ENCODE measurements at regions not wholly inside any gene's neighbourhood (a gene's known extent, or its start where the extent isn't known, plus 50 kb on each side); places are given as distances from the start of the nearest gene placed in this dataset.
A peak's percentile ranks its signal among the peaks of the same experiment; 100 is the strongest.

- intact Hi-C loops (cut with micrococcal nuclease) = no loop called here
- ChIA-PET CTCF (ENCODE audit: low intra/inter-chr PET ratio) (interaction anchor here (0.7 kb wide), 1 partner anchor 429 kb away, joined by 3 read pairs; no protein-coding TSS in a partner anchor), POLR2A (no interaction called here)
- Histone ChIP-seq H3K27me3 (ENCODE audit: control insufficient read depth in 2 of 2, insufficient read depth in 2 of 2, low read length in 2 of 2) (peaks cover 0 to 17% of the 10 kb centered on the region in 2 experiments; a peak in 2 of 5 replicates), H2AFZ (ENCODE audit: low read depth, low read length) (no peak overlapping the region), H3K27ac (ENCODE audit: extremely low read depth, low read depth, low read length) (no peak overlapping the region), H4K20me1 (replicated peaks; ENCODE audit: control insufficient read depth, insufficient read depth, low read length) (no peaks in the 10 kb centered on the region), H3K4me3 (no peak overlapping the region), H3K9me3 (replicated peaks; ENCODE audit: control insufficient read depth, insufficient read depth, low read depth, low read length) (no peaks in the 10 kb centered on the region), H3K79me2 (ENCODE audit: control insufficient read depth, insufficient read depth, low read length) (no peaks in the 10 kb centered on the region), H3K9me1 (ENCODE audit: control insufficient read depth, insufficient read depth, low read length) (no peaks in the 10 kb centered on the region), H3K36me3 (ENCODE audit: control insufficient read depth, insufficient read depth, low read length) (no peaks in the 10 kb centered on the region), H3K4me2 (ENCODE audit: insufficient read depth, low read length) (no peak overlapping the region), H3K9ac (ENCODE audit: insufficient read depth in 1 of 2, low read depth in 2 of 2, low read length in 2 of 2) (no peak overlapping the region), H3K4me1 (replicated peaks in 1 of 2; ENCODE audit: control insufficient read depth in 2 of 2, insufficient read depth in 2 of 2, low read length in 2 of 2) (no peaks in the 10 kb centered on the region)
- FAIRE-seq = no peak
- no TSS peak for BruUV-seq (replicated peaks)
- no peak for TF ChIP-seq TRIM24 (IDR thresholded peaks at IDR 0.05)
- peak; percentile 70 for TF ChIP-seq ZNF316 (IDR thresholded peaks at IDR 0.05)
- peak; percentile 40; the same call in 1 of the 2 replicates for TF ChIP-seq MAFF (IDR thresholded peaks at IDR 0.05; ENCODE audit: low read length)
- peak; percentile 19; the same call in 1 of the 2 replicates for TF ChIP-seq MAFG (tag; conservative IDR thresholded peaks at IDR 0.05)
- peak; percentile 48; the same call in 1 of the 2 replicates for TF ChIP-seq C11orf30 (IDR thresholded peaks at IDR 0.05; ENCODE audit: low read depth)
- TF ChIP-seq TFAP4 (CRISPR knock-in tag; IDR thresholded peaks at IDR 0.05; ENCODE audit: borderline replicate concordance) = no peak
- in situ Hi-C loops (cut with MboI) = loop anchor here (10.0 kb wide), 2 partner anchors 158 to 978 kb away; no protein-coding TSS in a partner anchor
- WGBS (ENCODE audit: insufficient coverage, low coverage, missing lambda C conversion rate) = 0% methylated on average over 2 of the region's 2 CpGs
- no peak for ATAC-seq
- no peak for DNase-seq (ENCODE audit: extremely low read depth in 1 of 4, low spot score in 3 of 4)
Measured at GRCh38 chr11:111443032-111443431, 64.0 kb upstream of the POU2AF1 start.

- H3K4me1 ChIP-seq (replicated peaks in 1 of 2; ENCODE audit: control insufficient read depth in 2 of 2, insufficient read depth in 2 of 2, low read length in 2 of 2) = no peaks in the 10 kb centered on the region
- no peak overlapping the region for H3K27ac ChIP-seq (ENCODE audit: extremely low read depth, low read depth, low read length)
- H3K4me2 ChIP-seq (ENCODE audit: insufficient read depth, low read length) = no peak overlapping the region
- H3K27me3 ChIP-seq (ENCODE audit: control insufficient read depth in 2 of 2, insufficient read depth in 2 of 2, low read length in 2 of 2) = peaks cover 0 to 24% of the 10 kb centered on the region in 2 experiments; a peak in 2 of 5 replicates
- no peaks in the 10 kb centered on the region for H3K79me2 ChIP-seq (ENCODE audit: control insufficient read depth, insufficient read depth, low read length)
- no peak for DNase-seq (ENCODE audit: extremely low read depth in 1 of 4, low spot score in 3 of 4)
- ChIA-PET CTCF (ENCODE audit: low intra/inter-chr PET ratio) (no interaction called here), POLR2A (no interaction called here)
- no peaks in the 10 kb centered on the region for H3K9me1 ChIP-seq (ENCODE audit: control insufficient read depth, insufficient read depth, low read length)
- ATAC-seq = no peak
- no peak overlapping the region for H3K4me3 ChIP-seq
- in situ Hi-C loops (cut with MboI) (loop anchor here (10.0 kb wide), 2 partner anchors 157 to 977 kb away; no protein-coding TSS in a partner anchor), intact Hi-C loops (cut with micrococcal nuclease) (no loop called here)
- H3K9ac ChIP-seq (ENCODE audit: insufficient read depth in 1 of 2, low read depth in 2 of 2, low read length in 2 of 2) = no peak overlapping the region
- H2AFZ ChIP-seq (ENCODE audit: low read depth, low read length) = no peak overlapping the region
- H4K20me1 ChIP-seq (replicated peaks; ENCODE audit: control insufficient read depth, insufficient read depth, low read length) = no peaks in the 10 kb centered on the region
- FAIRE-seq = no peak
- H3K9me3 ChIP-seq (replicated peaks; ENCODE audit: control insufficient read depth, insufficient read depth, low read depth, low read length) = no peaks in the 10 kb centered on the region
- H3K36me3 ChIP-seq (ENCODE audit: control insufficient read depth, insufficient read depth, low read length) = no peaks in the 10 kb centered on the region
- WGBS (ENCODE audit: insufficient coverage, low coverage, missing lambda C conversion rate) = 1% methylated on average over 7 of the region's 8 CpGs
- no TSS peak for BruUV-seq (replicated peaks)
- TF ChIP-seq MYNN (IDR thresholded peaks at IDR 0.05) (no peak), MYNN (CRISPR knock-in tag; IDR thresholded peaks at IDR 0.05) (no peak), MCM7 (IDR thresholded peaks at IDR 0.05) (no peak), ZNF512 (tag; IDR thresholded peaks at IDR 0.05) (no peak), MBD1 (CRISPR knock-in tag; IDR thresholded peaks at IDR 0.05) (no peak), POLR3G (IDR thresholded peaks at IDR 0.05; ENCODE audit: extremely low read depth, insufficient read length, insufficient replicate concordance) (no peak), ETV1 (tag; conservative IDR thresholded peaks at IDR 0.05; ENCODE audit: low read depth) (no peak), MED1 (CRISPR knock-in tag; IDR thresholded peaks at IDR 0.05; ENCODE audit: borderline replicate concordance) (no peak), KLF16 (IDR thresholded peaks at IDR 0.05) (no peak)
Measured at GRCh38 chr11:111441443-111441842, 62.4 kb upstream of the POU2AF1 start.

Data from K562 (cell line).